ENCODE measurements at regions not wholly inside any gene's neighbourhood (a gene's known extent, or its start where the extent isn't known, plus 50 kb on each side); places are given as distances from the start of the nearest gene placed in this dataset.

GRCh38 chr15:35720984-35721383 lies 175.0 kb upstream of the DPH6 start:
- H3K27me3 ChIP-seq = no peaks in the 10 kb centered on the region
- H3K4me1 ChIP-seq (replicated peaks in 1 of 2) = no peaks in the 10 kb centered on the region
- TF ChIP-seq CTCF (IDR thresholded peaks at IDR 0.05) (no peak), POLR2A (IDR thresholded peaks at IDR 0.05) (no peak)
- no peak for DNase-seq
- no peaks in the 10 kb centered on the region for H3K36me3 ChIP-seq (replicated peaks in 1 of 2)
- intact Hi-C loops (cut with DNase I) = no loop called here
- 76 to 82% (median 80%) methylated on average over 2 of the region's 2 CpGs for WGBS, 4 donors
- no peak overlapping the region for H3K27ac ChIP-seq
- no peak overlapping the region for H3K4me3 ChIP-seq
- no peaks in the 10 kb centered on the region for H3K9me3 ChIP-seq (replicated peaks in 1 of 3)

- H3K36me3 ChIP-seq (replicated peaks in 1 of 2) = no peaks in the 10 kb centered on the region
- no peak for TF ChIP-seq POLR2A (IDR thresholded peaks at IDR 0.05)
- no peak for TF ChIP-seq CTCF (IDR thresholded peaks at IDR 0.05)
- H3K27ac ChIP-seq = no peak overlapping the region
- H3K9me3 ChIP-seq (replicated peaks in 1 of 3) = no peaks in the 10 kb centered on the region
- WGBS, 4 donors = 79 to 90% (median 84%) methylated on average over 4 of the region's 4 CpGs
- H3K27me3 ChIP-seq = no peaks in the 10 kb centered on the region
- H3K4me3 ChIP-seq = no peak overlapping the region
- DNase-seq = no peak
- intact Hi-C loops (cut with DNase I) = no loop called here
- no peaks in the 10 kb centered on the region for H3K4me1 ChIP-seq (replicated peaks in 1 of 2)
Measured at GRCh38 chr15:35721751-35722150, 175.8 kb upstream of the DPH6 start.

- H3K27ac ChIP-seq = no peak overlapping the region
- 81 to 89% (median 84%) methylated on average over 3 of the region's 3 CpGs for WGBS, 4 donors
- TF ChIP-seq CTCF (IDR thresholded peaks at IDR 0.05) (no peak), POLR2A (IDR thresholded peaks at IDR 0.05) (no peak)
Measured at GRCh38 chr15:35722501-35722900, 176.5 kb upstream of the DPH6 start.

GRCh38 chr15:35723120-35723847 lies 177.3 kb upstream of the DPH6 start:
- DNase-seq = no peak
- no peaks in the 10 kb centered on the region for H3K4me1 ChIP-seq (replicated peaks in 1 of 2)
- TF ChIP-seq CTCF (IDR thresholded peaks at IDR 0.05) (no peak), POLR2A (IDR thresholded peaks at IDR 0.05) (no peak)
- no peaks in the 10 kb centered on the region for H3K36me3 ChIP-seq (replicated peaks in 1 of 2)
- no peak overlapping the region for H3K4me3 ChIP-seq
- WGBS, 4 donors = 63 to 90% (median 68%) methylated on average over 5 of the region's 5 CpGs
- no peaks in the 10 kb centered on the region for H3K9me3 ChIP-seq (replicated peaks in 1 of 3)
- intact Hi-C loops (cut with DNase I) = no loop called here
- H3K27ac ChIP-seq = no peak overlapping the region
- no peaks in the 10 kb centered on the region for H3K27me3 ChIP-seq

More at GRCh38 chr15:35722501-35722900, 176.5 kb upstream of the DPH6 start:
- Histone ChIP-seq H3K4me1 (replicated peaks in 1 of 2) (no peaks in the 10 kb centered on the region), H3K4me3 (no peak overlapping the region), H3K36me3 (replicated peaks in 1 of 2) (no peaks in the 10 kb centered on the region), H3K27me3 (no peaks in the 10 kb centered on the region), H3K9me3 (replicated peaks in 1 of 3) (no peaks in the 10 kb centered on the region)
- intact Hi-C loops (cut with DNase I) = no loop called here
- DNase-seq = no peak

Measured in adrenal gland (tissue), 9 donors.